HUES6 (cell line): ENCODE measurements at regions not wholly inside any gene's neighbourhood (a gene's known extent, or its start where the extent isn't known, plus 50 kb on each side); places are given as distances from the start of the nearest gene placed in this dataset.

Experiments used
- H3K27ac ChIP-seq: 2 replicates; pipeline ENCODE4 v1.7.0; 2013; ENCODE audit warnings: low read depth, mild to moderate bottlenecking, low read length, inconsistent platforms
- H3K27me3 ChIP-seq: 2 replicates; pipeline ENCODE4 v1.6.1; 2013; ENCODE audit warnings: low read length; ENCODE audit not compliant: control insufficient read depth, insufficient read depth
- H3K36me3 ChIP-seq: 2 replicates; pipeline ENCODE4 v1.6.1; 2013; ENCODE audit warnings: low read length; ENCODE audit not compliant: control insufficient read depth, insufficient read depth
- H3K4me1 ChIP-seq: 2 replicates; pipeline ENCODE4 v1.6.1; 2013; ENCODE audit warnings: low read length; ENCODE audit not compliant: control insufficient read depth, insufficient read depth
- H3K4me3 ChIP-seq: 2 replicates; pipeline ENCODE4 v1.5.1; 2013; ENCODE audit warnings: low read depth, low read length
- H3K9ac ChIP-seq: one replicate; pipeline ENCODE4 v1.6.1; 2013; ENCODE audit warnings: mild to moderate bottlenecking, low read length
- H3K9me3 ChIP-seq: 2 replicates; pipeline ENCODE4 v1.6.1; 2013; ENCODE audit warnings: low read depth, low read length; ENCODE audit not compliant: control insufficient read depth, insufficient read depth

DNA sequence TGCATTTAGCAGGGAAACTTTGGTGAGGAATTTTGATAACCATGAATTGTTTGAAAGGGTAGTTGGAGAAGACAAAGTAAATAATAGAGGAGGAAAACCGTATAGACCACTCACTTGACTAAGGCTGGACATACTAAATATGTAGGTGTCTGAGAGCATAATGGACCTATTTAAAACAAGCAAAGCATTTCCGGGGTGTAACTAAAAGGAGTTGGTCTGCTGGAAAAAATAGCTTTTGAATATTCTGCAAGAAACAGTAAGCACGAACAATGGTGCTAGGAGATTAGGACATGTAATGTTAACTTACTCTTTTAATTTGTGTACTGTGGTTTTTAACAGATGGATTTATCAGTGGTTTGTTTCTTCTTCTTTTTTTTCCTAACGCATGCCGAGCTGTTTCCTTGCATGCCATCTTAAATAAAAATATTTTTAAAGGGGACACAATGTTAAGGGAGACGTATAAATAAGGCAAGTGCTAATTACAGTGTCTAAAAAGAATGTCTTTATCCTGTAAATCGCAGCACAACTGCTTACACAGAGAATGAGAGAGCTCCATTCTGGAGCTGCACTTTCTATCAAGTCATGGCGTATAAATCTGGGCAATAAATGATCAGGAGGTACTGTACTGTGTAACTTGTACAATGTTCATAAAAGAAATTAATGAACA is 492.1 kb downstream of the LMO4 start:
- H3K9me3 ChIP-seq: no peaks in the 10 kb centered on the region
- no peak overlapping the region for H3K4me3 ChIP-seq
- no peaks in the 10 kb centered on the region for H3K36me3 ChIP-seq
- no peak overlapping the region for H3K27ac ChIP-seq
- H3K4me1 ChIP-seq: peaks cover 6% of the 10 kb centered on the region; the same call in 1 of the 2 replicates
- H3K9ac ChIP-seq: no peak overlapping the region
- no peaks in the 10 kb centered on the region for H3K27me3 ChIP-seq

DNA sequence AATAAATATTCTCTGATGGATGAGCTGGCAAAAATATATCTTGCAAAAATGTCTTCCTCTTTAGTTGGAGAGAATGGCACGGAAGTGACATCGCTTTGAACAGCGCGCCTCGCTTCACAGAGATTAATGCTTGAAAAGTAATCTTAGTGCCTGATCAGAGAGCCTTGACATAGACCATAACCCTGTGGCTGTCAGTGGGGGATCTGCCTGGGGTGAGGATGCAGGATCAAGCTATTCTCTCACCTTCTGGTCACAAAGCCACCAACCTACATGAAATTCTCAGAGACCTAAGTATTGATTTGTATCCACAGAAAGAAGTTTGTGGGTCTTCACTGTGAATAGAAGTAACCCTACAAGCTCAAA is 492.6 kb downstream of the LMO4 start:
- H3K9ac ChIP-seq: no peak overlapping the region

DNA sequence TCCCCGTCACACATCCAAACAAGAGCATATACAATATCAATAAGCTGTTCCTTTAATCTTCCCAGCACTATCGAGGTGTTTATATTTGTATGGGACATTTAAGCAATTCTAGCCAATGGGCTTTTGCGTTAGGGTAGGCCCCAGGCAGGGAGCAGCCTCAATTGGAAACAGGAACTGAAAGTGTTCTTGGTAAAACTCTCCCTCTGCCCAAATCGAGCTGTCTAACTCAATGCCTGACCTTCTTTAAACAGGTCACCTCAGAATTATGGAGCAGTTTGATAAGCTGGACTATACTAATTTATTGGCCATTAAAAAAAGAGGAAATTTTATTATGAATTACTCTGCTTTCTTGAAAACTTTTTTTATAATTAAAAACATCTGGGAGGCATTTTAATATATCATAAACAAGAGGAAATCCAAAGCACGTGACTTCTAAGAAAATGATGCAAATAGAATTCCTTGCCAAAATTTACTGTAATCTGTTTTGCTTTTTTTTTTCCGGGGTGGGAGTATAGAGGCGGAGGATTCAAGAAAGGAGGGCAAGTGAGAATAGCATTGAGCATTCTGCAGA is 498.1 kb downstream of the LMO4 start:
- Histone ChIP-seq H3K4me1 (no peaks in the 10 kb centered on the region), H3K4me3 (no peak overlapping the region), H3K9me3 (no peaks in the 10 kb centered on the region), H3K27me3 (no peaks in the 10 kb centered on the region), H3K36me3 (no peaks in the 10 kb centered on the region), H3K27ac (no peak overlapping the region), H3K9ac (no peak overlapping the region)

More for the DNA sequence above, 492.6 kb downstream of the LMO4 start:
- H3K36me3 ChIP-seq: no peaks in the 10 kb centered on the region
- H3K9me3 ChIP-seq: no peaks in the 10 kb centered on the region
- no peak overlapping the region for H3K4me3 ChIP-seq
- peaks cover 6% of the 10 kb centered on the region; the same call in 1 of the 2 replicates for H3K4me1 ChIP-seq
- no peaks in the 10 kb centered on the region for H3K27me3 ChIP-seq
- no peak overlapping the region for H3K27ac ChIP-seq

DNA sequence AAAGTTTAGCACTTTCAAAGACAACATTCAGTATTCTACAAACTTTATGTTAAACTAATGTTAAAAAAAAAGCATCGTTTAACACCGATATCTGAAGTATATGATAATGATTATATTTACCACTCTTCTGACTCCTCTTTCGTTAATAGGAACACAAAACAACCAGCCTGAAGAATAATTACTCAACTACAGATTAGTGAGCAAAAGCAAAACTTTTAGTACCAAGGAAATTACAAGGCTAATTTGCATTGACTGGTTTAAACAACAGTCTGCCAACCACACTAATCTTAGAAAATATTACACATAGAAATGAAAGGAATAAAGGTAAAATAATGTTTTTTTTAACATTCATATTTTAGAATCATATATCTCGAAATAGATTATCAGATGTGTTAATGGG is 500.7 kb downstream of the LMO4 start:
- Histone ChIP-seq H3K4me3 (no peak overlapping the region), H3K27ac (no peak overlapping the region), H3K36me3 (no peaks in the 10 kb centered on the region), H3K27me3 (no peaks in the 10 kb centered on the region), H3K9ac (no peak overlapping the region), H3K9me3 (no peaks in the 10 kb centered on the region), H3K4me1 (no peaks in the 10 kb centered on the region)

DNA sequence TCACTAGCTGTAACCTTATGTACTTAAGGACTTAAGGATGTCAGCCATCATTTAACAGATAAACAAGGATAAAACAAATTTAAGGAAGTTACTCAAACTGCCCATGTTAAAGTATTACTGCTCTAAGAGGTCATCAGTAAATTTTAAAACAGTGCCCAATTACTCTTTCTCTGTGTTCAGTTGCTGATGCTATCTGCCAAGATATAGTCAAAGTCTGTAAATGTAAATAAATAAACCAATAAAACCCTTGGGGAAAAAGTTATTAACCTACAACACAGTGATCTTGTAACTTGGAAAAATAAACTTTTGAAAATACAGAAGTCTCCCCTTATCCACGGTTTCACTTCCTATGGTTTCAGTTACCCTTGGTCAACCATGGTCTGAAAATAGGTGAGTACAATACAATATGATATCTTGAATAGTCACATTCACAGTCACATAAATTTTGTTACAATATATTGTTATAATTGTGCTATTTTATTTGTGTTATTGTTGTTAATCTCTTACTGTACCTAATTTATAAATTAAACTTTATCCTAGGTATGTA is 501.8 kb downstream of the LMO4 start:
- Histone ChIP-seq H3K9me3 (no peaks in the 10 kb centered on the region), H3K36me3 (no peaks in the 10 kb centered on the region), H3K27me3 (no peaks in the 10 kb centered on the region), H3K9ac (no peak overlapping the region), H3K4me1 (peaks cover 5% of the 10 kb centered on the region; the same call in 1 of the 2 replicates), H3K27ac (no peak overlapping the region), H3K4me3 (no peak overlapping the region)

DNA sequence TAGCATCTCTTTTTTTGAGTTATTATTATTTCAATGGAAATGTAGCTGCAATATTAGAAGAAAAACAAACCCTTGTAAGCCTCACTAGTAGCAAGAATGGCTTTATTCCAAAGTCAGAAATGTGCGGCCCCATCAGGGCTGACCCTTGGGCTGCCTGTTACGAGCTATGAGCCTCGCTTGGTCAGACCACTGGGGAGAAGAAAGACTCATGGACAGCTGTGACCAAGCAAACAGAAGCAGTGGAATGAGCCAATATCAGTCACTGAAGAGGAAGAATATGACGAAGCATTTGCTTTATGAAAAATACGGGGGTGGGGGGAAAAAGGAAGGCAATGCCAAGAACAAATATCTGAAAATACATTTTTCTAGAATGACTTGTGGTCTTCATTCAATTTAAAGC is 504.5 kb downstream of the LMO4 start:
- Histone ChIP-seq H3K36me3 (no peaks in the 10 kb centered on the region), H3K27ac (no peak overlapping the region), H3K4me3 (no peak overlapping the region), H3K9me3 (no peaks in the 10 kb centered on the region), H3K9ac (no peak overlapping the region), H3K4me1 (peaks cover 5% of the 10 kb centered on the region; the same call in 1 of the 2 replicates), H3K27me3 (no peaks in the 10 kb centered on the region)

DNA sequence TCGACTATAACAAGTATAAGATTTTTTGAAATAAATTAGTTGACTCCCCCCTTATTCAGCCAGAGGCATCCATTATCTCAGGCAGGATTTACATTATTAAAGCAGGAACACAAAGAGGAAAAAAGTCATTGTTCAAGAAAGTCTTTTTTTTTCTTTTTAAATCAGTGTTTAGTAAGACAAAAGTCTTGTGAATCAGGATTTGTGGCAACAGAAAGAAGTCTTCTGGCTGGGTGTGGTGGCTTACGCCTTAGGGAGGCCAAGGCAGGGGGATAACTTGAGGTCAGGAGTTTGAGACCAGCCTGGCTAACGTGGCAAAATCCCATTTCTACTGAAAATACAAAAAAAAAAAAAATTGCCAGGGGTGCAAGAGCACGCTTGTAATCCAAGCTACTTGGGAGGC is 505.5 kb downstream of the LMO4 start:
- Histone ChIP-seq H3K9ac (no peak overlapping the region), H3K9me3 (no peaks in the 10 kb centered on the region), H3K4me1 (peaks cover 5% of the 10 kb centered on the region; the same call in 1 of the 2 replicates), H3K27ac (no peak overlapping the region), H3K27me3 (no peaks in the 10 kb centered on the region), H3K4me3 (no peak overlapping the region), H3K36me3 (no peaks in the 10 kb centered on the region)

DNA sequence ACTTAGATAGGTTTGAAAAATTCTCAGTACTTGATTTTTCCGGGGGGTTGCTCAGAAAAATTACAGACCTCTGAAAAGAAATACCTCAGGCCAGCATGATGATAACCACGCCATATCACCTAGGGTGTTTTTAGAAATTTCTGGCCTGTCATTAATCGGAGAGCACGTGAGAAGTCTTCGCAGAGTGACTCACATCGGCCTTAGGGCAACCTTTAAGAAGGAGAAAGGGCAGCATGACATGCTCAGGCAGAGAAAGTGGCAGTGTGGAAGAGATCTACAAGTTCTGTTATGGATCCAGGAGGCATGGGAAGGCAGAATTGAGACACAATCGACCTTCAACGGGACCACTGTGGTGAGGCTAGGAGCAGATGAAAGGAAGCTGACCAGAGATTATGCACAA is 506.3 kb downstream of the LMO4 start:
- Histone ChIP-seq H3K27ac (no peak overlapping the region), H3K27me3 (no peaks in the 10 kb centered on the region), H3K9ac (no peak overlapping the region), H3K4me1 (peaks cover 5% of the 10 kb centered on the region; the same call in 1 of the 2 replicates), H3K9me3 (no peaks in the 10 kb centered on the region), H3K4me3 (no peak overlapping the region), H3K36me3 (no peaks in the 10 kb centered on the region)

DNA sequence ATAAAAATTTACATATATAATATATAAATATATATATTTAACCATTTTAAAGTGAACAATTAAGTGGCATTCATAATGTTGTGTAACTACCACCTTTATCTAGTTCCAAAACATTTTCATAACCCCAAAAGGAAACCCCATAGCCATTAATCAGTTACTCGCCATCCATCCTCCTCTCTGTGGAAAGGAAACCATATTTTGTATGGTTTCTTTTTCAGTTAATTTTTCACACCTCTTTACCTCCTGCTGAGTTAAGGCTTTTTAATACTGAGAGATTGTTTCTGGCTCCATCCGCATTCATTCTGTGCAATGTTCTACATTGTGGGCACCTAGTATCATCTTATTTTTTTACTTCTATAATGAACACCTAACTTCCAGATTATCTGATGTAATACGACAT is 512.1 kb downstream of the LMO4 start:
- Histone ChIP-seq H3K4me1 (no peaks in the 10 kb centered on the region), H3K9me3 (no peaks in the 10 kb centered on the region), H3K36me3 (no peaks in the 10 kb centered on the region), H3K27ac (no peak overlapping the region), H3K9ac (no peak overlapping the region), H3K27me3 (no peaks in the 10 kb centered on the region), H3K4me3 (no peak overlapping the region)

DNA sequence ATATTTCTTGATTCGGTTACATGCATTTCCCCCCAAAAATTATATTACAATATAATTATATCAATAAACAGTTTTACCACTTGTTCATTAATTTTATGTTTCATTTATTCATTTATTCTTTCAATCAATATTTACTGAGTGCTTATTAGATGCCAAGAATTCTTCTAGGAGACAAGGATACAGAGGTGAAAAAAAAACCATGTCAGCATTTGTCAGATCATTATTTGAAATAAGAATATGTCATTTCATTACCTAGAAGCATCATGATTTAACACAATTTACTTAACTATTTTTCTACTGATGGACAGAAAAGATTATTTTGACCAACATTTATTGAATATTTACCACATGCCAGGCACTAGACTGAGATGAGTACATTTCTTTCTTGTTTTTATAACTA is 512.7 kb downstream of the LMO4 start:
- Histone ChIP-seq H3K27me3 (no peaks in the 10 kb centered on the region), H3K36me3 (no peaks in the 10 kb centered on the region), H3K4me1 (no peaks in the 10 kb centered on the region), H3K9me3 (no peaks in the 10 kb centered on the region), H3K9ac (no peak overlapping the region), H3K4me3 (no peak overlapping the region), H3K27ac (no peak overlapping the region)

DNA sequence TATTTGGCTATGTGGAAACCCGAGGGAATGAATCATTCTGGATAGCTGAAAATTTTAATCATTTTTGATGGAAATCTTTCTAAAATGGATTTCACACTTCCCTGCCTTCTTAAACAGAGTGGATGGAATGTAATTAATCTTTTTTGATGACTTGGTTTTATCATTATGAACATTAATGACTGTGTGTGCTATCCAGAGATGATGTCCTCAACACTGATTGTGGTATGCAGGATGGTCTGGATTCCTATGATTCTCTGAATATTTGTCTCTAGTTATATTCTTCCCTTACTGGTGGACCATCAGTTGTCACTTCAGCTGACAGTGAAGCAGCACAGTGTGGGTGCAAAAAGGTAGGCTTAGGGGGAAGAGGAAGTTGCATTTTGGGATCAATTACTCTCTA is 513.5 kb downstream of the LMO4 start:
- Histone ChIP-seq H3K27ac (no peak overlapping the region), H3K4me1 (no peaks in the 10 kb centered on the region), H3K4me3 (no peak overlapping the region), H3K9ac (no peak overlapping the region), H3K9me3 (no peaks in the 10 kb centered on the region), H3K27me3 (no peaks in the 10 kb centered on the region), H3K36me3 (no peaks in the 10 kb centered on the region)
